Smooth muscle cell (in vitro differentiated cells): ENCODE measurements at regions not wholly inside any gene's neighbourhood (a gene's known extent, or its start where the extent isn't known, plus 50 kb on each side); places are given as distances from the start of the nearest gene placed in this dataset.

ENCODE experiments used
- DNase-seq: peaks from one replicate; lab custom pipeline; 2025; ENCODE audit not compliant: unreplicated experiment; lab: John Stamatoyannopoulos, UW
- H2AFZ ChIP-seq: fragments of 200-600 bp; sonication (generic); 2 replicates; pipeline ENCODE4 v1.6.0; 2016; ENCODE audit warnings: antibody characterized with exemption, low read depth, mild to moderate bottlenecking
- H3F3A ChIP-seq: fragments of 200-600 bp; sonication (generic); 2 replicates; pipeline ENCODE4 v1.6.0; 2017; ENCODE audit warnings: antibody characterized with exemption, low read depth
- H3K27ac ChIP-seq: fragments of 200-600 bp; sonication (generic); 2 replicates; pipeline ENCODE4 v1.5.1; 2016; ENCODE audit warnings: low read depth, mild to moderate bottlenecking
- H3K27me3 ChIP-seq: fragments of 200-600 bp; sonication (generic); 2 replicates; pipeline ENCODE4 v1.6.1; 2016; ENCODE audit warnings: low read depth, mild to moderate bottlenecking
- H3K36me3 ChIP-seq: fragments of 200-600 bp; sonication (generic); 2 replicates; pipeline ENCODE4 v1.5.1; 2016; ENCODE audit warnings: low read depth
- H3K4me1 ChIP-seq: fragments of 200-600 bp; sonication (generic); 2 replicates; pipeline ENCODE4 v1.5.1; 2016; ENCODE audit warnings: low read depth
- H3K4me2 ChIP-seq: fragments of 200-600 bp; sonication (generic); 2 replicates; pipeline ENCODE4 v1.6.0; 2016; ENCODE audit warnings: mild to moderate bottlenecking
- H3K4me3 ChIP-seq: fragments of 200-600 bp; sonication (generic); 2 replicates; pipeline ENCODE4 v1.5.1; 2016; ENCODE audit warnings: mild to moderate bottlenecking
- H3K79me2 ChIP-seq: fragments of 200-600 bp; sonication (generic); 2 replicates; pipeline ENCODE4 v1.6.0; 2016; ENCODE audit warnings: low read depth, mild to moderate bottlenecking
- H3K9ac ChIP-seq: fragments of 200-600 bp; sonication (generic); 2 replicates; pipeline ENCODE4 v1.6.0; 2016; ENCODE audit warnings: low read depth
- H3K9me3 ChIP-seq: fragments of 200-600 bp; sonication (generic); replicated peaks from 2 replicates; pipeline ENCODE4 v1.5.1; 2016; ENCODE audit warnings: low read depth
- H4K20me1 ChIP-seq: fragments of 200-600 bp; sonication (generic); 2 replicates; pipeline ENCODE4 v1.6.0; 2016; ENCODE audit warnings: low read depth
- WGBS: methylation state at CpG from one replicate; pipeline ENCODE4 v1.1.7; 2016; ENCODE audit warnings: low lambda C conversion rate; 5-methylcytosine and 5-hydroxymethylcytosine counted together
- TF ChIP-seq, protein P1 (sequence below): fragments of 200-600 bp; sonication (generic); IDR thresholded peaks from 2 replicates; pipeline ENCODE4 v1.5.1; 2017; ENCODE audit warnings: borderline replicate concordance, mild to moderate bottlenecking, antibody characterized with exemption; ENCODE audit not compliant: insufficient read depth, poor library complexity, severe bottlenecking

DNA sequence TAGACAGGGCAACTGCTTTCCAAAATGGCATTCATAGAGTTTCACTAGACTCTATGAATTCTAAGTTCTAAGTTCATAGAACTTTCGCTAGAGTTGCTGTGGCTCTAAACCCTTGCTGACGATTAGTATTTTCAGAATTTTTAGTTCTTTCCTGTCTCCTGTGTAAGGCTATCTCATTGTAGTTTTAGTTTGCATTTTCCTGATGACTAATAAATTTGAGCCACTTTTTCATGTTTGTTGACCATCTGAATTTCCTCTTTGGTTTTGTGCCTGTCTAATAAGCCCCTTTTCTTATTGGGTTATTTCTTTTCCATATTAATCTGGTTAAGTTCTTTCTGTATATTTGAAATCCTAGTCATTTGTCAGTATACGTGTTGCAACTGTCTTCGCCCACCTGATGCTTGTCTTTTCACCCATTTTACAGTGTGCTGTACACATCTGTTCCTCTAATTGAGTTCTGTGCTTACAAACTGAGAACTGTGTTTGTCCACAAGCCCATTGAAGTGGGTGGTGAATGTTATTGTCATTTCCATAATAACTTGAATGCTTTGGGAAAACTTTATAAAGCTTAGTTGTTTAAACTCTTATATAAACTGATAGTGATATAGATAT is 177.7 kb upstream of the CDYL start:
- H2AFZ ChIP-seq: no peak overlapping the region
- H3K9me3 ChIP-seq: no peaks in the 10 kb centered on the region
- H3K4me3 ChIP-seq: no peak overlapping the region
- H3K4me2 ChIP-seq: no peak overlapping the region
- DNase-seq: no peak
- H3K4me1 ChIP-seq: peaks cover 2% of the 10 kb centered on the region
- H3F3A ChIP-seq: no peaks in the 10 kb centered on the region
- TF ChIP-seq, protein P1, sequence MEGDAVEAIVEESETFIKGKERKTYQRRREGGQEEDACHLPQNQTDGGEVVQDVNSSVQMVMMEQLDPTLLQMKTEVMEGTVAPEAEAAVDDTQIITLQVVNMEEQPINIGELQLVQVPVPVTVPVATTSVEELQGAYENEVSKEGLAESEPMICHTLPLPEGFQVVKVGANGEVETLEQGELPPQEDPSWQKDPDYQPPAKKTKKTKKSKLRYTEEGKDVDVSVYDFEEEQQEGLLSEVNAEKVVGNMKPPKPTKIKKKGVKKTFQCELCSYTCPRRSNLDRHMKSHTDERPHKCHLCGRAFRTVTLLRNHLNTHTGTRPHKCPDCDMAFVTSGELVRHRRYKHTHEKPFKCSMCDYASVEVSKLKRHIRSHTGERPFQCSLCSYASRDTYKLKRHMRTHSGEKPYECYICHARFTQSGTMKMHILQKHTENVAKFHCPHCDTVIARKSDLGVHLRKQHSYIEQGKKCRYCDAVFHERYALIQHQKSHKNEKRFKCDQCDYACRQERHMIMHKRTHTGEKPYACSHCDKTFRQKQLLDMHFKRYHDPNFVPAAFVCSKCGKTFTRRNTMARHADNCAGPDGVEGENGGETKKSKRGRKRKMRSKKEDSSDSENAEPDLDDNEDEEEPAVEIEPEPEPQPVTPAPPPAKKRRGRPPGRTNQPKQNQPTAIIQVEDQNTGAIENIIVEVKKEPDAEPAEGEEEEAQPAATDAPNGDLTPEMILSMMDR: no peak
- no peaks in the 10 kb centered on the region for H4K20me1 ChIP-seq
- 90% methylated on average over 4 of the region's 4 CpGs for WGBS
- H3K9ac ChIP-seq: no peak overlapping the region
- no peak overlapping the region for H3K27ac ChIP-seq
- H3K27me3 ChIP-seq: no peaks in the 10 kb centered on the region
- H3K36me3 ChIP-seq: no peaks in the 10 kb centered on the region
- no peaks in the 10 kb centered on the region for H3K79me2 ChIP-seq

- 89% methylated on average over 1 of the region's 1 CpG for WGBS
- H3K9me3 ChIP-seq: no peaks in the 10 kb centered on the region
- H3K4me3 ChIP-seq: no peak overlapping the region
- TF ChIP-seq, protein P1: no peak
- no peaks in the 10 kb centered on the region for H3K27me3 ChIP-seq
- no peak overlapping the region for H3K27ac ChIP-seq
- H3F3A ChIP-seq: no peaks in the 10 kb centered on the region
- H3K79me2 ChIP-seq: no peaks in the 10 kb centered on the region
- DNase-seq: no peak
- H2AFZ ChIP-seq: no peak overlapping the region
- no peak overlapping the region for H3K4me2 ChIP-seq
- no peak overlapping the region for H3K9ac ChIP-seq
- H3K4me1 ChIP-seq: no peaks in the 10 kb centered on the region
- H4K20me1 ChIP-seq: no peaks in the 10 kb centered on the region
- H3K36me3 ChIP-seq: no peaks in the 10 kb centered on the region
Observed at GRCh38 chr6:4593951-4594350, 182.3 kb upstream of the CDYL start.

DNA sequence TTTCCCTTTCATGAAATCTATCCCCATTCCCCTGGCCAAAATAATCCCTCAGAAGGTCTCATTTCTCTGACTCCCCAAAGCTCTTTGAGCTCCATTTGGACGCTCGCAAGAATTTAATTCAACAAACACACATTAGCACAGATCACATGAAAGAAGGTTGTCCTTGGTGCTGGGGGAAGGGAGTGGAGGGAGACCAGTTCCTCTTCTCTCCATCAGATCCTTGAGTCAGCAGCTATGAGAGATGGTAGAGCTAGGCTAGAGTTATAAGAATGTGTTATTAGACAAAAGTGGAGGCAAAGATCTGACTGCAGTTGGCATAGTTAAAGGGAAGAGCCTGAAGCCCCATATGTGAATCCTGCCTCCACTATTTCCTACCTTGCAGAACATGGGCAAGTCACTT is 184.2 kb upstream of the CDYL start:
- no peak for DNase-seq
- Histone ChIP-seq H3K9ac (no peak overlapping the region), H3K36me3 (no peaks in the 10 kb centered on the region), H3K4me1 (no peaks in the 10 kb centered on the region), H2AFZ (no peak overlapping the region), H3F3A (no peaks in the 10 kb centered on the region), H4K20me1 (no peaks in the 10 kb centered on the region), H3K4me2 (no peak overlapping the region), H3K27me3 (no peaks in the 10 kb centered on the region), H3K79me2 (no peaks in the 10 kb centered on the region), H3K4me3 (no peak overlapping the region), H3K9me3 (no peaks in the 10 kb centered on the region), H3K27ac (no peak overlapping the region)
- 98% methylated on average over 2 of the region's 2 CpGs for WGBS
- TF ChIP-seq, protein P1: no peak

DNA sequence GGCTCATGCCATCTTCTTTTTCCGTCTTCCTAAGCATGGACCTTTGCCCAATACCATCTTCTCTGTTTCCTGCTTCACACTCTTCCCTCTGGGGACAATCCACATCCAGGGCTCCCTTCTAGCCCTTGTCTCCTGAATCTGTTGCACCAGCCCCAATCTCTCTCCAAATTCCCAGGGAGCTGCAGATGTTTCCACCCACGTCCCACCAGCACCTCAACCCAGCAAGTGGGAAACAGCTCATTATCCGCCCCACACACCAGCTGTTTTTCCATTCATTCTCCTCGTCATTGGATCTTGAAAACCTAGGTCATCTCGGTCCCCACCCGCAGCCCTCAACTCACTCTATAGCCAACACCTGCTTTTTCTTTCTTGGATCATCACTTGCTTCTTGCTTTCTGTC is 185.0 kb upstream of the CDYL start:
- H3K4me3 ChIP-seq: no peak overlapping the region
- no peaks in the 10 kb centered on the region for H3F3A ChIP-seq
- H2AFZ ChIP-seq: no peak overlapping the region
- 97% methylated on average over 6 of the region's 6 CpGs for WGBS
- no peaks in the 10 kb centered on the region for H3K79me2 ChIP-seq
- no peaks in the 10 kb centered on the region for H3K27me3 ChIP-seq
- no peak overlapping the region for H3K4me2 ChIP-seq
- no peak overlapping the region for H3K27ac ChIP-seq
- DNase-seq: no peak
- no peaks in the 10 kb centered on the region for H3K4me1 ChIP-seq
- H4K20me1 ChIP-seq: no peaks in the 10 kb centered on the region
- TF ChIP-seq, protein P1: no peak
- no peak overlapping the region for H3K9ac ChIP-seq
- H3K9me3 ChIP-seq: no peaks in the 10 kb centered on the region
- no peaks in the 10 kb centered on the region for H3K36me3 ChIP-seq
